ENCODE measurements at regions not wholly inside any gene's neighbourhood (a gene's known extent, or its start where the extent isn't known, plus 50 kb on each side); places are given as distances from the start of the nearest gene placed in this dataset.

- Mint-ChIP-seq H3K27ac (no peak overlapping the region), H3K9me3 (no peaks in the 10 kb centered on the region), H3K36me3 (ENCODE audit: low read depth) (no peaks in the 10 kb centered on the region), H3K4me1 (ENCODE audit: low read depth) (no peaks in the 10 kb centered on the region), H3K4me3 (no peak overlapping the region), H3K27me3 (ENCODE audit: low read depth) (no peaks in the 10 kb centered on the region)
Measured at GRCh38 chr7:84455788-84456187, 261.2 kb upstream of the SEMA3A start.

GRCh38 chr7:84454174-84454959 lies 259.8 kb upstream of the SEMA3A start:
- no peaks in the 10 kb centered on the region for H3K4me1 Mint-ChIP-seq (ENCODE audit: low read depth)
- no peaks in the 10 kb centered on the region for H3K27me3 Mint-ChIP-seq (ENCODE audit: low read depth)
- H3K27ac Mint-ChIP-seq = no peak overlapping the region
- no peaks in the 10 kb centered on the region for H3K36me3 Mint-ChIP-seq (ENCODE audit: low read depth)
- no peak overlapping the region for H3K4me3 Mint-ChIP-seq
- H3K9me3 Mint-ChIP-seq = no peaks in the 10 kb centered on the region

GRCh38 chr7:84452618-84453017 lies 258.0 kb upstream of the SEMA3A start:
- no peak overlapping the region for H3K4me3 Mint-ChIP-seq
- H3K27ac Mint-ChIP-seq = no peak overlapping the region
- H3K27me3 Mint-ChIP-seq (ENCODE audit: low read depth) = no peaks in the 10 kb centered on the region
- H3K4me1 Mint-ChIP-seq (ENCODE audit: low read depth) = no peaks in the 10 kb centered on the region
- no peaks in the 10 kb centered on the region for H3K36me3 Mint-ChIP-seq (ENCODE audit: low read depth)
- no peaks in the 10 kb centered on the region for H3K9me3 Mint-ChIP-seq

GRCh38 chr7:84450772-84451171 lies 256.2 kb upstream of the SEMA3A start:
- Mint-ChIP-seq H3K4me3 (no peak overlapping the region), H3K36me3 (ENCODE audit: low read depth) (no peaks in the 10 kb centered on the region), H3K4me1 (ENCODE audit: low read depth) (no peaks in the 10 kb centered on the region), H3K27ac (no peak overlapping the region), H3K9me3 (no peaks in the 10 kb centered on the region), H3K27me3 (ENCODE audit: low read depth) (no peaks in the 10 kb centered on the region)

GRCh38 chr7:84447636-84448293 lies 253.2 kb upstream of the SEMA3A start:
- Mint-ChIP-seq H3K27ac (no peak overlapping the region), H3K4me3 (no peak overlapping the region), H3K4me1 (ENCODE audit: low read depth) (no peaks in the 10 kb centered on the region), H3K9me3 (no peaks in the 10 kb centered on the region), H3K36me3 (ENCODE audit: low read depth) (no peaks in the 10 kb centered on the region), H3K27me3 (ENCODE audit: low read depth) (no peaks in the 10 kb centered on the region)

- Mint-ChIP-seq H3K27me3 (ENCODE audit: low read depth) (no peaks in the 10 kb centered on the region), H3K27ac (no peak overlapping the region), H3K4me1 (ENCODE audit: low read depth) (no peaks in the 10 kb centered on the region), H3K36me3 (ENCODE audit: low read depth) (no peaks in the 10 kb centered on the region), H3K9me3 (no peaks in the 10 kb centered on the region), H3K4me3 (no peak overlapping the region)
Measured at GRCh38 chr7:84446991-84447480, 252.4 kb upstream of the SEMA3A start.

- no peaks in the 10 kb centered on the region for H3K27me3 Mint-ChIP-seq (ENCODE audit: low read depth)
- H3K9me3 Mint-ChIP-seq = peaks cover 7% of the 10 kb centered on the region
- H3K4me1 Mint-ChIP-seq (ENCODE audit: low read depth) = no peaks in the 10 kb centered on the region
- H3K36me3 Mint-ChIP-seq (ENCODE audit: low read depth) = no peaks in the 10 kb centered on the region
- no peak overlapping the region for H3K27ac Mint-ChIP-seq
- H3K4me3 Mint-ChIP-seq = no peak overlapping the region
Measured at GRCh38 chr7:84425702-84426259, 231.2 kb upstream of the SEMA3A start.

- Mint-ChIP-seq H3K36me3 (ENCODE audit: low read depth) (no peaks in the 10 kb centered on the region), H3K4me3 (no peak overlapping the region), H3K9me3 (peaks cover 17% of the 10 kb centered on the region), H3K27ac (no peak overlapping the region), H3K27me3 (ENCODE audit: low read depth) (no peaks in the 10 kb centered on the region), H3K4me1 (ENCODE audit: low read depth) (no peaks in the 10 kb centered on the region)
Measured at GRCh38 chr7:84422790-84423189, 228.2 kb upstream of the SEMA3A start.

- Mint-ChIP-seq H3K36me3 (ENCODE audit: low read depth) (no peaks in the 10 kb centered on the region), H3K4me1 (ENCODE audit: low read depth) (no peaks in the 10 kb centered on the region), H3K9me3 (no peaks in the 10 kb centered on the region), H3K27me3 (ENCODE audit: low read depth) (no peaks in the 10 kb centered on the region), H3K27ac (no peak overlapping the region), H3K4me3 (no peak overlapping the region)
Measured at GRCh38 chr7:84412161-84412969, 217.8 kb upstream of the SEMA3A start.

GRCh38 chr7:84399661-84400060 lies 205.1 kb upstream of the SEMA3A start:
- no peaks in the 10 kb centered on the region for H3K4me1 Mint-ChIP-seq (ENCODE audit: low read depth)
- no peak overlapping the region for H3K27ac Mint-ChIP-seq
- no peak overlapping the region for H3K4me3 Mint-ChIP-seq
- H3K36me3 Mint-ChIP-seq (ENCODE audit: low read depth) = no peaks in the 10 kb centered on the region
- H3K9me3 Mint-ChIP-seq = peaks cover 8% of the 10 kb centered on the region
- H3K27me3 Mint-ChIP-seq (ENCODE audit: low read depth) = no peaks in the 10 kb centered on the region

GRCh38 chr7:84394219-84394618 lies 199.6 kb upstream of the SEMA3A start:
- Mint-ChIP-seq H3K27ac (no peak overlapping the region), H3K4me1 (ENCODE audit: low read depth) (no peaks in the 10 kb centered on the region), H3K4me3 (no peak overlapping the region), H3K36me3 (ENCODE audit: low read depth) (no peaks in the 10 kb centered on the region), H3K27me3 (ENCODE audit: low read depth) (no peaks in the 10 kb centered on the region), H3K9me3 (no peaks in the 10 kb centered on the region)

- H3K4me3 Mint-ChIP-seq = no peak overlapping the region
- H3K27me3 Mint-ChIP-seq (ENCODE audit: low read depth) = no peaks in the 10 kb centered on the region
- H3K4me1 Mint-ChIP-seq (ENCODE audit: low read depth) = no peaks in the 10 kb centered on the region
- H3K27ac Mint-ChIP-seq = no peak overlapping the region
- H3K36me3 Mint-ChIP-seq (ENCODE audit: low read depth) = no peaks in the 10 kb centered on the region
- H3K9me3 Mint-ChIP-seq = no peaks in the 10 kb centered on the region
Measured at GRCh38 chr7:84393786-84394185, 199.2 kb upstream of the SEMA3A start.

- H3K4me1 Mint-ChIP-seq (ENCODE audit: low read depth) = no peaks in the 10 kb centered on the region
- H3K27ac Mint-ChIP-seq = no peak overlapping the region
- no peak overlapping the region for H3K4me3 Mint-ChIP-seq
- no peaks in the 10 kb centered on the region for H3K9me3 Mint-ChIP-seq
- H3K27me3 Mint-ChIP-seq (ENCODE audit: low read depth) = no peaks in the 10 kb centered on the region
- H3K36me3 Mint-ChIP-seq (ENCODE audit: low read depth) = no peaks in the 10 kb centered on the region
Measured at GRCh38 chr7:84390845-84391244, 196.3 kb upstream of the SEMA3A start.

- Mint-ChIP-seq H3K27ac (no peak overlapping the region), H3K36me3 (ENCODE audit: low read depth) (no peaks in the 10 kb centered on the region), H3K4me1 (ENCODE audit: low read depth) (no peaks in the 10 kb centered on the region), H3K9me3 (no peaks in the 10 kb centered on the region), H3K4me3 (no peak overlapping the region), H3K27me3 (ENCODE audit: low read depth) (no peaks in the 10 kb centered on the region)
Measured at GRCh38 chr7:84389242-84389641, 194.7 kb upstream of the SEMA3A start.
